ENCODE measurements at regions not wholly inside any gene's neighbourhood (a gene's known extent, or its start where the extent isn't known, plus 50 kb on each side); places are given as distances from the start of the nearest gene placed in this dataset.

DNA sequence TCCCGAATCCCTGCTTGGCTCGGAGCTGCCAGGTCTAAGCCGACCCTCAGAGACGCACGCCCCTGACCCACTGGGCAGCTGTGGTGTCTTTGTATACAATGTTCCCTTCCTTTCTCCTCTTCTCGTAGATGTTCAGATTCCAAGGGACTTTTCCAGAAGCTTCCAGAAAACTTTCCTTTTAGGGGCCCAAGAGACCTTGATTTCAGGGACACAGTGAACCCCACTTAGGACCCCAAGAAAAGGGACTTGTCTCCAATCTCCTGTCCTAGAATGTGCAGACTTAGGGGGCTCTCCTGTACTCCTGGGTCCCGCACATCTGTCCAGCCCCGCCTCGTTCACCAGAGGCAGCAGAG is 103.5 kb downstream of the EDN3 start:
- DNase-seq, result no peak

DNA sequence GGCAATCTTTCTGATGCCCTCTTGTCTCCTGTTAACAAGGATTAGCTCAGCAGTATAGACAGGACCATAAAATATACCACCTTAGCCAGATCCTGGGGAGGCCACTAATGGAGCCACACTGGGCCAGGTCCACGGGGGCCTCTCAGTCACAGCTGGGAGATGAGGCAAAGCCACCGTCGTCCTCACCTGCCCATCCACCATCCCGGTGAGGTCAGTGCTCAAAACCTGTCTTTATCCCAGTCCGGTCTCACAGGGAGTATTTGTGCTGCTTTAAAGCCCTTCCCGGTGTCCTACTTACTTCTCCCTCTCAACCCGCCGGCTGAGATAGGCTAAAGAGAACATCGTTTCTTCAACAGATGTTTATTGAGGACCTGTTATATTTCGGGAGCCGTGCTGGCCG is 104.3 kb downstream of the EDN3 start:
- DNase-seq, result no peak

DNA sequence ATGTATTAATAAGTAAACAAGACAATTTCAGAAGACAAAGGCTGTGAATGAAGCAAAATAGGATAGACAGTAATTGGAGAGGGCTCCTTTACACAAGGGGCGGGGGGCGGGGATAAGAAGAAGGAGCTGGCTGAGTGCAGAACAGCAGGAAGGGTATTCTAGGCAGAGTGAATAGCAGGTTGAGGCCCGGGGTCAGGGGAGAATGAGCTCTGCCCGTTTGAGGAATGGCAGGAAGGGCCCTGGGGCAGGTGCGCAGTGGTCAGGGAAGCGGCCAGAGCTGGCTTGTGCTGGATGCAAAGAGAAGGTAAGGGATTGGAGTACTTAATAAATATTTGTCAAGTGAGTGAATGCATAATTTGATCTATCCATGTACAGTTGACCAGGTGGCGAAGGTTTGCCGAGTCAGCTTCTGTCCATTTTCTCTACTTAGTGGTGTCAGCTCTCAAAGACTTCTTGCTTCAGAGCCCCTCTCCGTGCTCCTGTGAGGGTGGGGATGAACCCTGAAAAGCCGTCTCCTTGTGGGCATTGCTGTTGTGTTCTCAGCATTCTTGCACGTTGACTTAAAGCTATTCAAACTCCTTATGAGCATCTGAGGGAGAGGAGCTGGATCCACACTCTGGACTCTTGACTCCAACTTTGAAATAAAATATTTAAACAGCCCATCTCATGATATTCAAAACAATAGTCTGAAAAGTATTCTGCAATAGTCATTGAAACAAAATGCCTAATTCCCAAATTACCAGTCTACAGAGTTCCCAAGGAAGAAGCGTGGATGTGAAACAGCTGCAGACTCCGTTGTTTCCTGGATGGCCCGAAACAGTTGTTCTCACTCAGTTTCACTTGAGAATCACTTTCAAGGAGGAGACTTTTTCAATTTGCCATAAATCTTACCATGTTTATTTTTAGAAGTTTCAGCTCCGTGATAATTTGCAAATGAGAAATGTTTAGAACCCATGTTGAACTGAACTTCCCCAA is 105.1 kb downstream of the EDN3 start:
- no peak for DNase-seq

DNA sequence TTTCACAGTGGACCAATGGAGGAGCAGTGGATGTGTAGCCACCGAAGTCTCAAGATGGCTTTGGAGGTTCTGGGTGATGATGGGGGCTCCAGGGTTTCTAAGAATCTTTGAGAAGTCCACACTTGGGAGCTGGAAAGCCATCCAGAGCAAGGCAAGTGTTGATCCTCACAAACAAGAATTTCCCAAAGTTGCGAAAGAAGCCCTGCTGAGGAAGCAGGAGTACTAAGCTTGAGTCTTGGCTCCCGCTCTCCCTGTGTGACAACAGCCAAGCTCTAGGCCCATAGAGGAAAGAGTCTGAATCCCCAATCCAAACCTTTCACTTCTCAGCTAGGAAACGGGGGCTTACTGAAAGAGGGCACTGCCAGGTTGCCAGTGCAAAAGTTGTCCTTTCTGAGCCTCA is 106.0 kb downstream of the EDN3 start:
- DNase-seq, result no peak

DNA sequence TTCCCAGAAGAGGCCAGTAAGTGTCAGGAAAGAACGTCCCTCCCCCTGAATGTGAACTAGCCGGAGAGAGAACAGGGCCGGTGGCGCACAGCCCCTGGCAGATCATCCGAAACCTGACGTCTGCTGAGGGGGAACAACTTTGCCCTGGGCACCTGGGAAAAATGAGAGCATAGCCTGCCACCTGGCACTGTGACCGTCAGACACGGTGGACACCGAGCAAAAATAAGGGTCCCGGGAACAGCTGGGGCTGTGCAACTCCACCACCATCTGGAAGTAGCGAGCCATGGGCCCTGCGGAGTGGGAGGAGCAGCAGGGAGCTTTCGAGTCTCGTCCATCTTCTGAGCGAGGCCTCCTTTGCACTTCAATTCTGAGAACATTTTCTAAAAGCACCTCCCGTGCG is 110.8 kb downstream of the EDN3 start:
- no peak for DNase-seq

DNA sequence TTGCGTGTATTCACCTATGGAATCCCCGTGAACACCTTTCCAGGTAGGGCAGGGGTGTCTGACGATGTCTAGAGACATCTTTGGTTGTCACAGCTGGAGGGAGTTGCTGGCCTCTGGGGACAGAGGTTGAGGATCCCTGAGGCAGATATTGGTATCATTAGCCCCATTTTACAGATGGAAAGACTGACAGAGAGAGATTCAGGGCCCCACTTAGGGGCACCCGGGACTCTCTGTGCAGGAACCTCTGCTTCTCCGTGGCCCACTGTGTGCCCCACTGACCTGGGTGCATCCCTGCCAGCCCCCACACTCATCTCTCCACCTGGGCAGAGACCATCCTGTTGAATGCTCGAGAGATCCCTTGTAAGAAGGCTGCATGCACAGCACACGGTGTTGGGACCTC is 111.2 kb downstream of the EDN3 start:
- DNase-seq, result no peak

DNA sequence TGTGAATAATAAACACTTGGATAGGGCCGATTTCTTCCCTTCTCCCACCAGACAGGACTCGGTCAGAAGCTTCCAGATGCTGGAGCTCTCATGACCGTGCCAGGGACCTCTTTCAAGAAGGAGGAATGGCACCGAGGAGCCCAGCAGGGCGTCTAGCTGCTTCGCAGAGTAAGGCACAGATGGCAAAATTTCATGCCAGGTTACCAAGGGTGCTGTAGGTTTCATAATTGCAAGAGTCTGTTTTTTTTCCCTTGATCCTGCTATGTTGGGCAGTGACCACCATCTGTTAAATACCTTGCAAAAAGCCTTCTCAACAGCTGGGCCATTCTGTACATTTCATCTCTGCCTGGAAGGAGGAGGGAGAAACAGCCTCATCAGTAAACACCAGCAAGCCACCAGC is 111.8 kb downstream of the EDN3 start:
- DNase-seq, result no peak

DNA sequence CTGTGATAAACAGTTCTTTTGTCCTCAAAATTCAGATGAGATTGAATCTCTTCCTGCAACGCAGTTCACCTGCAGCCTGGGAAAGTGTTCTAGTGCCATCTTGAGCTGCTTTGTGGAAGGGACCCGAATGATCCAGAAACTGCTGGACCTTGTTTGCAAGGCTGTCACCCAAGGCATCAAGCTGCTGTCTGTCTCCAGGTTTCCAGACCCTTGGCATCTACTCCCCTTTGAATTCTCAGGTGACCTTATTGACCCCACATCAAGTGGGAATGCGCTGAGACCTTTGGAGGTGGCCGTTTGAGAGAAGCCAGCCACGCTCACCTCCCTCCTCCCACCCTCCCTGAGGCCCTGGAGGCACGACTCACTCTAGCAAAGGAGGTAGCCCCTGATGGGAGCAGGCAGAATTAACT is 112.5 kb downstream of the EDN3 start:
- no peak for DNase-seq

DNA sequence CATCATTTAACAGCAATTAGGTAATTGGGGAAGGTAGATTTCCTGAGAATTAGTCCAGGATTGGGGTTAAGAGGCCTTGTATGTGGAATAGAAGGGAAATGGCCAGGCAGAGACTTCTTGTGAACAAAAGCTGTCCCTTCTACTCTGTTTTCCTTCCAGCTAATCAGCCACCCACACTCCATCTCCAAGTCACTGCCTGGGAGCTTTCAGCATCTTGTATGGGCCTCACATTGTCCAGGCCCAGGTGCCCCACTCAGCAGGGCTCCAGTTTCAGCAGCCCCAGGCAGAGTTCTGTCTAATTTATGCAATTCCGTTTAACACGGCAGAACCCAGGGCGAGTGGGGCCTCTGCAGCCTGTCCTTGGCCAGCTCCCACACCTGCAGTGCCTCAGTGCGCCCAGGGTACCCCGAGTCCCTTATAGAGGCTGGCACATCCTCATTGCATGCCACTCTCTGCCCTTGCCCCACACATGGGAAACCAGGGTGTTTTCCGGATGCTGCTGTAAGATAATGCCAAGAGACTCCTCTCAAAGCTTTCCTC is 113.0 kb downstream of the EDN3 start:
- DNase-seq, result no peak

DNA sequence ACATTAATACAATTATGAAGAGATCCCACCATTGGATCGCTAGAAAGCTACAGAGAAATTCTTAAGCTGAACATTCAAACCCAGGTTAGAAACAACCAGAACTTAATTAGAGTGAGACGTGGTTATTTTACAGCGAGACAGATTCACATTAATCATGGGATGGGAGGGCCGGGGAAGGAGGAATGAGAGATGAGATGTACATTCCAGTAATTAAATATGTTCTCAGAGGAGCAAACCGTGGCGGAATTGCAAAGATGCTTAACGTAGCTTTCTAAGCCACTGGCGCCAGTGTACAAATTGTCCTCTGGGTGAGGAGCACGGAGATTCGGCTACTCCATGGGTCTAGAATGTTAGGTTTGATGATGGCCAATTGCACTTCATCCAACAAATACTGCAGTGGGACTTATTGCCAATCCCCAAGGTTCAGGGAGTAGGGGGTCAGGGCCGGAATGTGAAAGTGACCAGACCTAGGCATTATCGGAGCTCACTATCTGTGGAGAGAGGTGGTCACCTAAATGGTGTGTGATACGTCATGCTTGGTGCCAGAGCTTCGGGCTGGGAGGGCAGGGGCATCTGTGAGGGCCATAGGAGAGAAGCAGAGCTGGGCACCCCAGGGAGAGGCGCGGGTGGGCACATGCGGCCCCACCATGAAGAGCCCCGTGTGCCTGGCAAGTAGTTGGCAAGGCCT is 114.7 kb downstream of the EDN3 start:
- no peak for DNase-seq

DNA sequence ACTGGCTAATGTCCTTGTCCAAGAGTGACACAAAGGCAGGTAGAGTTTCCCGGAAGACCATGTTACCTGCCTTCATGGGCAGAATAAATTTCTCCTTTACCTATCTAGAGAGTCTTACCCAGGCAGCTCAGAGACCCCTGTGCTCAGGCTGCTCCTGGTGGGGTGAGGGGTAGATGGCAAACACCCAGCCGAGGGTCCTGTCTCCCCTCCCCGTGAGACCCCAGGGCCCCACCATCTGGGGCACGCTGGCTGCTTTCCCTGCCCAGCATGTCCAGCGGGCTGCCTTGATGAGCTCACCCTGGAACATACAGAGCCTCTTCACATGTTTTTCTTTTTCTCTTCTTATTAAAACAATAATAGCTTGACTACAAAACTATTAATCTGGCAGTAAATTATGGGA is 116.5 kb downstream of the EDN3 start:
- no peak for DNase-seq

DNA sequence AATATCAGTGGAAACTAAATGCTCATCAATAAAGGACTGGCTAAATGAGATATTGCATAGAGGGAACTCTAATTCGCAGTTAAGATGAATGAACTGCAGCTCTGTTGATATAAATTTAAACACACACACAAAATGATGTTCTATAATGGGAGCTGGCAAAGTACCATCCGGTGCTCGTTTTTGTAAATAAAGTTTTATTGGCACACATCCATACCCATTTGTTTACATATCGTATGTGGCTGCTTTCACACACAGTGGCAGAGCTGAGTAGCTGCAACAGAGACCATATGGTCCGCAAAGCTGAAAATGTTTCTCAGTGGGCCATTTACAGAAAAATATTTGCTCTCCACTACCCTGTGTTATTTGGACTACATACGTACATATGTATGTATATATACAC is 120.7 kb downstream of the EDN3 start:
- DNase-seq, result no peak

DNA sequence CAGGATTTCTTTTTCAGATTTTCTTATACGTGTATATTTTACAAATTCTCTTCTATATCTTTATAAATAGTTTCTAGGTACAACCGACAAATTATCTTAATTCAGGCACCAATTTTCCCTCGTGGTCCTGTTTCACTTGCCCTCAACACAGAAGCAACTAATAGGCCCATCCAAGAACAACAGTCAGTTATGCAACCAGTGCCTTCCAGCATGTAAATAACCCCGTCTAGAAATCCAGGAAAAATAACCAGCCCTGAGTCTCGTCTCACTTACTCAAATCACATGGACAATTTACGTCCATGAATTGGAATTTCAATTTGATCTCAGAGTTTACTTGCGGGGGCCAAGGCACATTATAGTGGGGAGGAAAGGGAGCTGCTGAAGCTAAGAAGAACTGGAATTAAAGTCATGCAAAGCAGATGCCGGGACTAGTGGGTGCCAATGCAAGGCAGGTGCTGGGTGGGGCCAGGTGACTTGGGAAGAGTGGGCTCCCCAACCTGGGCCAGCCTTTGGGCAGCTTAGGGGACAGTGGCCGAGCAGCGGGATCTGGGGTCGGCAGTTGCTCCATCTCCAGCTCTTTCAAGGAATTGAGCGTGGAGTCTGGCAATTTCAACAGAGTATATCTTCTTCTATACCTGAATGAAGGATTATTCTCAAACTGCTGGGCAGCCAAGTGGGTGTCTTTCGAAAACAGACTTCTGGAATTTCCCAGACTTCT is 121.7 kb downstream of the EDN3 start:
- no peak for DNase-seq

DNA sequence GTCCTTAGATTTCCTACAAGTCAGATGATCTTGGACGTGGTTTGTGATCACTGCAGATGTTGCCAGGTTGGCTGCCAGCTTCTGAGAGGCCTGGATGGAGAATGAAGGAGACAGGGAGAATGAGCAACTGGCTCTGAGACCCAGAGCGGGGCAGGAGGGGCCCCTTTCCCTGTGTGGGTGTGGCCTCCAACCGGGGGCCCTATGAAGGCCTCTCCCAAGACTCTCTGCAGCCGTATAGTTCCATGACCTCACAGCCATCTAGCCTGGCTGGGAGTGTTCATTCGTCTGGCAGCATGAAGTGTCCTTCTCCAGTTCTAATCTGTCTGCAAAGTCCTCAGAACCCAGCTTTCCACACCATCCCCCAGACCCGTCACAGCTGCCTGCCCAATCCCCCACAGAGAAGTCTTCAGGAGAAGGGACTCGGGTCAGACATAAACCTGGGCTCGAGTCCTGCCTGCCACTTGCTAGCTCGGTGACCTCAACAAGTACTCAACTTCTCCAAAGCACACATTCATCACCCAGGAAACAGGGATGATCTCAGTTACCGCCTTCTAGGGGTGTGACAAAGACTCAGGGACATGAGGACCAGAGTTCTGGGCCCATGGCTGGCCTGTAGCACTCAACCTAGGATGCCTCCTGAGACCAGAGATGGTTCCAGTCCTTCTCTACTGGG is 122.6 kb downstream of the EDN3 start:
- DNase-seq, result no peak

DNA sequence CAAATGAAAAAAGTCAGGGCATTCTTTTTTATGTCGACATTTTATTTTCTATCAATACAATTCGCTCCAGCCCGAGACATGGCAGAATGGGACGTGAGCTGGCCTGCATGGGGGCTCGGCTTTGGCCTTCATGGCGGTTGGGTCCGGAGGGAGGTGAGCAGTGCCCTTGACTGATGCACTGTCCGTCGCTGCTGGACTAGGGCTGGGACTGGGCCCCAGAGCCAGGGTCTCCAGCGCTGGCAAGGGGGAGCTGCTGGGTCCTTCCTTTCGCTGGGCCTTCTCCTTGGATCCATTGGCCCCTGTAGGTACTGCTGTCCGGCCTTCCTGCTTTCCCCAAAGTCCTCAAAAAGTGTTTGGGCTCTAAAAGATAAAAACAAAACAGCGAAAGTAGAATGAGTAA is 124.6 kb downstream of the EDN3 start:
- DNase-seq, result no peak

DNA sequence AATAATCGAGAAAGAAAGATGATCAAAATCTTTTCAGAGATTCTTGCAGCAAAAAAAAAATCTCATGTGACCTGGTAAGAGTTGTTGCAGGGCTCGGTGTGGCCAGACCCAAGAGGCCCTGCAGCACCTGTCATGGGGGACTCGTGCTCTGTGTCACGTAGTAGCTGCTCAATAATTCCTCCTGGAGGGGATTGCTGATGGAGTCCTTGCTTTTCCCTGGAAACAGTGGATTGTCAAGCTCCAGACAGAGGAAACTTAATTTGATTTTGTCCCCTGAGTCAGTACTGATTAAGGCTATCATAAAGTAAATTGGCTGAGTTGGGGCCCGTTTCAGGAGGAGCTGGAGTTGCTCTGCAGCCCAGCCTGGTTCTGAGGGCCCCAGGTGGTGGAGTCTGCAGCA is 125.2 kb downstream of the EDN3 start:
- DNase-seq, result no peak

DNA sequence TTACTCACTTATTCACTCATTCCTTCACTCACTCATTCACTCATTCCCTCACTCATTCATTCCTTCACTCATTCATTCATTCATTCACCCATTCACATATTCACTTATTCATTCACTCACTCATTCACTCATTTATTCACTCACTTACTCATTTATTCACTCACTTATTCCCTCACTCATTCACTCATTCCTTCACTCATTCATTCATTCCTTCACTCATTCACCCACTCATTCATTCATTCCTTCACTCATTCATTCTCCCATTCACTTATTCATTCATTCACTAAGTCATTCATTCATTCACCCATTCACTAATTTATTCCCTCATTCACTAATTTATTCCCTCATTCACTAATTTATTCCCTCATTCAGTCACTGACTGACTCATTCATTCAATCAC is 127.6 kb downstream of the EDN3 start:
- DNase-seq, result no peak

DNA sequence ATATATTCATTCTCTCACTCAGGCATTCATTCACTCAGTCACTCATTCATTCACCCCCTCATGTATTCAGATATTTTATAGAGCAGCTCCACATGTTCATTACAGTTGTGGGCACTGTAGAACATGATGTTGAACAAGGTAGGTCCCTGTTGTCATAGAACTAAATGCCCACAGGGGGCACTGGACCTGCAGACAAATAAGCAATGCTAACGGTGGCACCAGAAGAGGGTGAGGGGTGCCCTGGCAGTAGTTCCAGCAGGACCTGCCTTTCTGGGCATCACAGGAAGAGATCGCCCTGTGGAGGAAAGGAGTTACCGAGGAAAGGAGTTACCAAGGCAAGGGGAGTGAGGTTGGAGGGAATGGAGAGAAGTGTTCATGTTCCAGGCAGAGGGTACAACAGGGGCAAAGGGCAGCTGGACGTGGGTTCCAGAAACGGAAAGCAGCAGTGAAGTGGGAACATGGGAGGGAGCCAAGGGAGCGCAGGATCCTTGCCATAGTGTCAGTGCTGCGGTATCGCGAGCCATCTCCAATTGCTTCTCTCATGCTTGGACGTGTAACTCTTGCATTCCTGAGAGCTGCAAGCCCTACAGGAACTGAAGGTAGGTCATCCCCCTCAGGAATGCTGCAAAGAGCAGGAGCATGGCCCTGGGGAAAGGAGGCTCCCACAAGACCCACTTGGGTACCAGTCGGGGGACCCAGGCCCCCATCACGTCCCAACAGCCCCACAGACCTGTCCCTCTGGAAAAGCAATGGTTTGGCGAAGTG is 128.2 kb downstream of the EDN3 start:
- no peak for DNase-seq

DNA sequence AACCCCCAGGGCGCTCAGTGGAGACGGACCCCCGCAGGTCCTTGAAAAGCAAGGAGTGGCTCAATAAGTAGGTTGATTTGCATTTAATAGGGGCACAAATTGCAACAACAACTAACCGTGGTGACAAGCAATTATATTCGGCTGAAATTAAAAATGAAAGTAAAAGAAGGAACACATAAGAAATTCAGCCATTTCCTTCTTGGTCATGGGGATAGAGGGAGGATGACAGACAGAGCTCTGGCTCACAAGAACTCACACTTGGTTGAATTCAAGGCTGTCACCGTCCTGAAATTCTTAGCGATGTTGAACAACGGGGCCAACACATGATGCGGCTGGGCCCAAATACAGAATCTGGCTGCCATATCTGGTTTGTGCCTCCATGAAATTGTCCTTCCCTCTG is 129.0 kb downstream of the EDN3 start:
- DNase-seq, result no peak

DNA sequence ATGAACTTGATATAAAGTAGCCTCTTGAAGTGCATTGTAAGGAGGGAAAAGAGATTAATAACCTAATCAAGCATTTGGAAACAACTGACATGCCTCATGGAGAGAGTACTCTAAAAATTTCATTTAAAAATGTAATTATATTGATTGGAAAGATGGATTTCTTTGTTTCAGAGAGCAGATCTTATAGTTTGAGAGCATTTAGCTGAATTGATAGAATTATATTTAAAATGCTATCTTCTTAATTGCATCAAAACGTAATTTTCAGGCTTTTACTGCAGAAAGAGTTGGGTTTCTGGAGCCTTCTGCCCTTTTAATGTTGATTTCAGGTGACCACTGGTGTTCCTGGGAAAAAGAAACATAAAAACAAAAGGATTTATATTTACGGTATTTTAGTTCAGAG is 130.6 kb downstream of the EDN3 start:
- DNase-seq, result no peak

DNA sequence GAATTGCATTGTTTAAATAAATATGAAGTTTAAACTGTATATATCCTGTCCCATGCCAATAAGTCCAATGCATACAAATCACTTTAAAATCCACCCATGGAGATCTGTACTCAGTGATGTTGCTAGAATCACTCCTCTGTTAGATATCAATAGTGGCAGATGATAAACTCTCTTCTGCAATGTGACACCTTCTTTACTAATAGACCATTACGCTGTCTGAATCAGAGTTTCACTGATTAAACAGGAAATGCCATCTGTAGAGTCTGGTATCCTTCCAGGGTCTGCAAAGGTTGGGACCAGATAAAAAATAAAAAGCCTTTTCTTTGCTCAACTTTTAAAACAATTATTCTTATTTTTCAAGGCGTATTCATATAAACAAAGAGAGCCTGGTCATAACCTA is 134.5 kb downstream of the EDN3 start:
- DNase-seq, result no peak

DNA sequence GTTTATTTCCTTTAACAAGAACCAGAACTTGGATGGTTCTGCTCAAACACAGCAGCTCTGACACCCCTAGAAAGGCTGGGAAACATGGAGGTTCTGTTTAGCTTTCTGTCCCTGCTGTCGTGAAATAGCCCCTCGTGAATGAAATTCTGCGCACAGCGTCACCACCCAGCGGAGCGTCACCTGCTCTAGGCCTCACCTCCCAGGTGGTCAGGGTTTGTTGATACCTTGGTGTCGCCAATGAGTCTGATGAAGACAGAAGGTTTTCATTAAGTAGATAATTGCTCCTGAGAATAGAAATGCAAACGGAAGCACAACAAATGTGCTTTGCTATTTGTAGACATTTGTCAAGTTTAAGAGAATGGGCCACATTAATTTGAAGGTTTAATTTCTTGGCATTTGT is 135.1 kb downstream of the EDN3 start:
- peak; percentile 89 for DNase-seq

Data from NCI-H1417 treated with DMSO at 0.1 percent for 48 hours (cell line).